K562 (cell line): ENCODE measurements at regions not wholly inside any gene's neighbourhood (a gene's known extent, or its start where the extent isn't known, plus 50 kb on each side); places are given as distances from the start of the nearest gene placed in this dataset.

Source experiments
- ATAC-seq: fragments of 200-7000 bp; cut with Tn5 transposase; 3 replicates; pipeline ENCODE4 v1.9.1; 2020; ENCODE audit warnings: moderate library complexity
- BruUV-seq: library from RNA; stranded (reverse); fragments of 400-500 nt; replicated peaks from 2 replicates; lab custom pipeline; 2021; lab: Mats Ljungman, UMichigan
- CTCF ChIA-PET: fragments of 300-600 bp; formaldehyde crosslinking; extraction: SDS; loops from one replicate; lab custom pipeline; 2021; ENCODE audit warnings: low intra/inter-chr PET ratio; lab: Yijun Ruan, JAX
- POLR2A ChIA-PET: fragments of 300-600, 350-650 bp; sonication (Branson Sonifier 250); formaldehyde crosslinking; extraction: SDS; loops from one replicate; lab custom pipeline; 2021; ENCODE audit warnings: antibody characterized with exemption, inconsistent platforms; lab: Yijun Ruan, JAX
- DNase-seq, 4 experiments: peaks; one replicate each; pipeline versions ENCODE4 v3.0.0 to v3.0.0-alpha.2; 2011 to 2018; ENCODE audit warnings: low spot score in 3 of 4, mixed read lengths in 3 of 4; ENCODE audit errors: extremely low read depth in 1 of 4
- FAIRE-seq: peaks from 2 replicates; lab custom pipeline; 2011; peaks lifted over from hg19 to GRCh38; lab: Jason Lieb, UNC
- H2AFZ ChIP-seq: 2 replicates; pipeline ENCODE4 v1.6.0; 2011; ENCODE audit warnings: low read depth, low read length, control low read depth, inconsistent platforms
- H3K27ac ChIP-seq: fragments of 200-600 bp; 3 replicates; pipeline ENCODE4 v1.8.0; 2011; ENCODE audit warnings: low read depth, mild to moderate bottlenecking, control low read depth, inconsistent platforms, low read length, moderate library complexity, mixed read lengths; ENCODE audit errors: extremely low read depth
- H3K27me3 ChIP-seq, 2 experiments: fragments of 300-600 bp in 1 of 2; 2 replicates in 1 of 2; 3 replicates in 1 of 2; pipeline versions ENCODE4 v1.6.0 to v1.8.0; 2011; ENCODE audit warnings: inconsistent platforms in 2 of 2, low read length in 2 of 2, mild to moderate bottlenecking in 1 of 2, mixed read lengths in 1 of 2, moderate library complexity in 1 of 2; ENCODE audit not compliant: control insufficient read depth in 2 of 2, insufficient read depth in 2 of 2
- H3K36me3 ChIP-seq: fragments of 300-600 bp; 3 replicates; pipeline ENCODE4 v1.8.0; 2011; ENCODE audit warnings: mild to moderate bottlenecking, low read length, inconsistent platforms; ENCODE audit not compliant: control insufficient read depth, insufficient read depth
- H3K4me1 ChIP-seq, 2 experiments: fragments of 200-600 bp in 1 of 2; replicated peaks in 1 of 2; 2 replicates in 1 of 2; 3 replicates in 1 of 2; pipeline versions ENCODE4 v1.5.1 to v1.8.0; 2011; ENCODE audit warnings: inconsistent platforms in 2 of 2, low read length in 2 of 2, mild to moderate bottlenecking in 1 of 2, mixed read lengths in 1 of 2, moderate library complexity in 1 of 2; ENCODE audit not compliant: control insufficient read depth in 2 of 2, insufficient read depth in 2 of 2
- H3K4me2 ChIP-seq: 2 replicates; pipeline ENCODE4 v1.6.1; 2011; ENCODE audit warnings: low read length, control low read depth, inconsistent platforms, mixed read lengths; ENCODE audit not compliant: insufficient read depth
- H3K4me3 ChIP-seq: fragments of 200-600 bp; sonication (generic), shearing (Covaris generic); 2 replicates; pipeline ENCODE4 v1.5.1; 2016; ENCODE audit warnings: control low read depth, inconsistent platforms
- H3K79me2 ChIP-seq: fragments of 200-600 bp; 3 replicates; pipeline ENCODE4 v1.8.0; 2011; ENCODE audit warnings: low read length, inconsistent platforms; ENCODE audit not compliant: control insufficient read depth, insufficient read depth
- H3K9ac ChIP-seq, 2 experiments: 2 replicates each; pipeline versions ENCODE4 v1.6.0 to v1.6.1; 2011; ENCODE audit warnings: low read depth in 2 of 2, low read length in 2 of 2, control low read depth in 1 of 2, inconsistent platforms in 1 of 2, mild to moderate bottlenecking in 1 of 2, mixed read lengths in 1 of 2; ENCODE audit not compliant: insufficient read depth in 1 of 2
- H3K9me1 ChIP-seq: one replicate; pipeline ENCODE4 v1.6.0; 2011; ENCODE audit warnings: inconsistent platforms, mild to moderate bottlenecking, low read length, moderate library complexity; ENCODE audit not compliant: control insufficient read depth, insufficient read depth
- H3K9me3 ChIP-seq: replicated peaks from 2 replicates; pipeline ENCODE4 v1.5.1; 2011; ENCODE audit warnings: low read depth, low read length, inconsistent platforms; ENCODE audit not compliant: control insufficient read depth, insufficient read depth
- H4K20me1 ChIP-seq: replicated peaks from 2 replicates; pipeline ENCODE4 v1.6.1; 2011; ENCODE audit warnings: low read length, inconsistent platforms, mixed read lengths; ENCODE audit not compliant: control insufficient read depth, insufficient read depth
- ARHGAP35 ChIP-seq: fragments of 450-650 bp; IDR thresholded peaks from 2 replicates; pipeline ENCODE4 v1.6.1; 2018; ENCODE audit not compliant: partially characterized antibody
- ATF7 ChIP-seq: fragments of 450-650 bp; IDR thresholded peaks from 2 replicates; pipeline ENCODE4 v1.7.1; 2014; ENCODE audit warnings: mild to moderate bottlenecking, moderate library complexity
- CREM ChIP-seq: IDR thresholded peaks from 2 replicates; pipeline ENCODE4 v1.6.1; 2014; ENCODE audit warnings: antibody characterized with exemption, low read depth
- DACH1 ChIP-seq: fragments of 450-650 bp; IDR thresholded peaks from 2 replicates; pipeline ENCODE4 v1.6.1; 2018; ENCODE audit not compliant: partially characterized antibody
- KLF10 ChIP-seq: fragments of 250-450 bp; sonication (Bioruptor Pico); IDR thresholded peaks from 2 replicates; pipeline ENCODE4 v1.6.1; 2021; ENCODE audit warnings: matching md5 sums
- MAZ ChIP-seq, 2 experiments: fragments of 450-650 bp in 1 of 2; sonication (generic) in 1 of 2; formaldehyde crosslinking; IDR thresholded peaks in 1 of 2; conservative IDR thresholded peaks in 1 of 2; 2 replicates each; pipeline versions ENCODE4 v1.4.0 to v1.5.0; 2020; ENCODE audit warnings: mild to moderate bottlenecking in 1 of 2, missing genetic modification reagents in 1 of 2
- MCM5 ChIP-seq: fragments of 450-650 bp; IDR thresholded peaks from 2 replicates; pipeline ENCODE4 v1.6.1; 2016; ENCODE audit warnings: low read depth
- NFRKB ChIP-seq: fragments of 450-650 bp; IDR thresholded peaks from 2 replicates; pipeline ENCODE4 v1.6.1; 2016; ENCODE audit warnings: low read depth
- TOE1 ChIP-seq, 2 experiments: fragments of 450-650 bp in 1 of 2; sonication (generic) in 1 of 2; formaldehyde crosslinking in 1 of 2; IDR thresholded peaks; 2 replicates each; pipeline versions ENCODE4 v1.7.1 to v1.8.0; 2016 to 2022; ENCODE audit warnings: borderline replicate concordance in 2 of 2, mild to moderate bottlenecking in 2 of 2, antibody characterized with exemption in 1 of 2, inconsistent platforms in 1 of 2, low read depth in 1 of 2, missing genetic modification reagents in 1 of 2, moderate library complexity in 1 of 2
- WGBS: fragments of 100-300 bp; shearing (Covaris generic); methylation state at CpG from one replicate; pipeline ENCODE4 v1.1.6; 2016; ENCODE audit warnings: low coverage, mixed read lengths; ENCODE audit not compliant: insufficient coverage; ENCODE audit errors: missing lambda C conversion rate; 5-methylcytosine and 5-hydroxymethylcytosine counted together
- in situ Hi-C: fragments of 300-500 bp; cut with MboI; formaldehyde crosslinking; loops from 4 replicates; pipeline ENCODE4 v1.15.0; 2018; ENCODE audit warnings: inconsistent platforms, mixed read lengths
- intact Hi-C: fragments of 100-400 bp; cut with micrococcal nuclease; formaldehyde crosslinking; loops from 2 replicates; pipeline ENCODE4 v1.14.2; 2022
- TF ChIP-seq, protein P1 (sequence below): fragments of 450-650 bp; IDR thresholded peaks from 2 replicates; pipeline ENCODE4 v1.7.0; 2016; ENCODE audit warnings: borderline replicate concordance
- TF ChIP-seq, protein P2 (sequence below): fragments of 200-800 bp; sonication (Bioruptor generic); IDR thresholded peaks from 2 replicates; pipeline ENCODE4 v1.6.1; 2017; ENCODE audit warnings: missing genetic modification characterization, missing compliant biosample characterization
- TF ChIP-seq, protein P3 (sequence below): IDR thresholded peaks from 3 replicates; pipeline ENCODE4 v1.6.1; 2011; ENCODE audit warnings: borderline replicate concordance, mild to moderate bottlenecking, moderate library complexity; ENCODE audit not compliant: insufficient read length; ENCODE audit errors: extremely low read depth

DNA sequence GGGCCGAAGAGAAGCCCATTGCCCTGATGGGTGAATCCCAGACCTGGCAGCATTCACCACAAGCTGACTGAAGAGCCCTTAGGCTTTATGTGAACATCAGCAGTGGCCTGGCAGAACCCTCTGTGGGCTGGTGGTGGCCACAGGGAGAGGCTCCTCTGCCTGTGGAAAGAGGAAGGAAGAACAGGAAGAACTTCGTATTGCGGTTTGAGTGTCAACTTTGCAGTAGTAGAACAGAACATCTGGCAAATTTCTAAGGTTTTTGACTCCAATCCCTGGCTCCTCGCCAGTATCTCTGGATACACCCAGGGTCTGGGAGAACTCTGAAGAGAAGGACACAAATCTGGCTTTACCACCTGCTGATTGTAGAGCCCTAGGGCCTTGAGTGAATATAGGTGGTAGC, 356.4 kb upstream of the GRAMD2B start:
- 0% methylated on average over 4 of the region's 4 CpGs for WGBS
- BruUV-seq, result no TSS peak
- H3K9ac ChIP-seq, result no peak overlapping the region

DNA sequence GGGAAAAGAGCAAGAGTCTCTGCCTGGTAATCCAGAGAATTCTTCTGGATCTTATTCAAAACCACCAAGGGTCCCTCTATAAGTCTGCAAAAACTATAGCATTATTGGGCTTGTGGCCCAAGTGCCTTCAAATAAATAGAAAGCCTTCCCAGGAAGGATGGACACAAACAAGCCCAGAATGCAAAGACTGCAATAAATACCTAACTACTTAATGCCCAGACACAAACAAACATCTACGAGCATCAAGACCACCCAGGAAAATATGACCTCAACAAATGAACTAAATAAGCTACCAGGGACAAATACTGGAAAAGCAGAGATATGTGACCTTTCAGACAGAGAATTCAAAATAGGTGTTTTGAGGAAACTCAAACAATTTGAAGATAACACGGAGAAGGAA, 355.8 kb upstream of the GRAMD2B start:
- DNase-seq (no peak), FAIRE-seq (no peak), ATAC-seq (no peak)
- 3% methylated on average over 2 of the region's 2 CpGs for WGBS
- no peak overlapping the region for H3K4me2 ChIP-seq
- H3K27me3 ChIP-seq, result no peaks in the 10 kb centered on the region
- 0 out of 2 replicates have a peak, but pooled peaks cover 2% of the 10 kb centered on the region for H3K9me3 ChIP-seq
- intact Hi-C loops (no loop called here), in situ Hi-C loops (no loop called here)
- H3K4me3 ChIP-seq, result no peak overlapping the region
- no peaks in the 10 kb centered on the region for H3K9me1 ChIP-seq
- no TSS peak for BruUV-seq
- no peaks in the 10 kb centered on the region for H3K36me3 ChIP-seq
- no peaks in the 10 kb centered on the region for H4K20me1 ChIP-seq
- no peaks in the 10 kb centered on the region for H3K79me2 ChIP-seq
- H3K9ac ChIP-seq, result no peak overlapping the region
- POLR2A ChIA-PET, result no interaction called here
- no peak overlapping the region for H2AFZ ChIP-seq
- no peaks in the 10 kb centered on the region for H3K4me1 ChIP-seq
- CTCF ChIA-PET, result no interaction called here
- no peak overlapping the region for H3K27ac ChIP-seq
- TF ChIP-seq NFRKB (no peak), MCM5 (no peak), CREM (no peak), DACH1 (no peak), TOE1 (IDR thresholded peaks at IDR 0.05; ENCODE audit: borderline replicate concordance) (no peak), TOE1 (CRISPR knock-in tag; IDR thresholded peaks at IDR 0.05; ENCODE audit: borderline replicate concordance, low read depth) (no peak)
- TF ChIP-seq, protein P1, sequence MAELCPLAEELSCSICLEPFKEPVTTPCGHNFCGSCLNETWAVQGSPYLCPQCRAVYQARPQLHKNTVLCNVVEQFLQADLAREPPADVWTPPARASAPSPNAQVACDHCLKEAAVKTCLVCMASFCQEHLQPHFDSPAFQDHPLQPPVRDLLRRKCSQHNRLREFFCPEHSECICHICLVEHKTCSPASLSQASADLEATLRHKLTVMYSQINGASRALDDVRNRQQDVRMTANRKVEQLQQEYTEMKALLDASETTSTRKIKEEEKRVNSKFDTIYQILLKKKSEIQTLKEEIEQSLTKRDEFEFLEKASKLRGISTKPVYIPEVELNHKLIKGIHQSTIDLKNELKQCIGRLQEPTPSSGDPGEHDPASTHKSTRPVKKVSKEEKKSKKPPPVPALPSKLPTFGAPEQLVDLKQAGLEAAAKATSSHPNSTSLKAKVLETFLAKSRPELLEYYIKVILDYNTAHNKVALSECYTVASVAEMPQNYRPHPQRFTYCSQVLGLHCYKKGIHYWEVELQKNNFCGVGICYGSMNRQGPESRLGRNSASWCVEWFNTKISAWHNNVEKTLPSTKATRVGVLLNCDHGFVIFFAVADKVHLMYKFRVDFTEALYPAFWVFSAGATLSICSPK, result no peak
- TF ChIP-seq, protein P2, sequence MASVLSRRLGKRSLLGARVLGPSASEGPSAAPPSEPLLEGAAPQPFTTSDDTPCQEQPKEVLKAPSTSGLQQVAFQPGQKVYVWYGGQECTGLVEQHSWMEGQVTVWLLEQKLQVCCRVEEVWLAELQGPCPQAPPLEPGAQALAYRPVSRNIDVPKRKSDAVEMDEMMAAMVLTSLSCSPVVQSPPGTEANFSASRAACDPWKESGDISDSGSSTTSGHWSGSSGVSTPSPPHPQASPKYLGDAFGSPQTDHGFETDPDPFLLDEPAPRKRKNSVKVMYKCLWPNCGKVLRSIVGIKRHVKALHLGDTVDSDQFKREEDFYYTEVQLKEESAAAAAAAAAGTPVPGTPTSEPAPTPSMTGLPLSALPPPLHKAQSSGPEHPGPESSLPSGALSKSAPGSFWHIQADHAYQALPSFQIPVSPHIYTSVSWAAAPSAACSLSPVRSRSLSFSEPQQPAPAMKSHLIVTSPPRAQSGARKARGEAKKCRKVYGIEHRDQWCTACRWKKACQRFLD, result no peak
- TF ChIP-seq, protein P3, sequence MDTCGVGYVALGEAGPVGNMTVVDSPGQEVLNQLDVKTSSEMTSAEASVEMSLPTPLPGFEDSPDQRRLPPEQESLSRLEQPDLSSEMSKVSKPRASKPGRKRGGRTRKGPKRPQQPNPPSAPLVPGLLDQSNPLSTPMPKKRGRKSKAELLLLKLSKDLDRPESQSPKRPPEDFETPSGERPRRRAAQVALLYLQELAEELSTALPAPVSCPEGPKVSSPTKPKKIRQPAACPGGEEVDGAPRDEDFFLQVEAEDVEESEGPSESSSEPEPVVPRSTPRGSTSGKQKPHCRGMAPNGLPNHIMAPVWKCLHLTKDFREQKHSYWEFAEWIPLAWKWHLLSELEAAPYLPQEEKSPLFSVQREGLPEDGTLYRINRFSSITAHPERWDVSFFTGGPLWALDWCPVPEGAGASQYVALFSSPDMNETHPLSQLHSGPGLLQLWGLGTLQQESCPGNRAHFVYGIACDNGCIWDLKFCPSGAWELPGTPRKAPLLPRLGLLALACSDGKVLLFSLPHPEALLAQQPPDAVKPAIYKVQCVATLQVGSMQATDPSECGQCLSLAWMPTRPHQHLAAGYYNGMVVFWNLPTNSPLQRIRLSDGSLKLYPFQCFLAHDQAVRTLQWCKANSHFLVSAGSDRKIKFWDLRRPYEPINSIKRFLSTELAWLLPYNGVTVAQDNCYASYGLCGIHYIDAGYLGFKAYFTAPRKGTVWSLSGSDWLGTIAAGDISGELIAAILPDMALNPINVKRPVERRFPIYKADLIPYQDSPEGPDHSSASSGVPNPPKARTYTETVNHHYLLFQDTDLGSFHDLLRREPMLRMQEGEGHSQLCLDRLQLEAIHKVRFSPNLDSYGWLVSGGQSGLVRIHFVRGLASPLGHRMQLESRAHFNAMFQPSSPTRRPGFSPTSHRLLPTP, result no peak

More for the DNA sequence above, 356.4 kb upstream of the GRAMD2B start:
- H3K4me2 ChIP-seq, result no peak overlapping the region
- H3K27ac ChIP-seq, result no peak overlapping the region
- no peak for FAIRE-seq
- H3K9me3 ChIP-seq, result 0 out of 2 replicates have a peak, but pooled peaks cover 2% of the 10 kb centered on the region
- H3K79me2 ChIP-seq, result no peaks in the 10 kb centered on the region
- no peaks in the 10 kb centered on the region for H3K4me1 ChIP-seq
- in situ Hi-C loops (no loop called here), intact Hi-C loops (no loop called here)
- TF ChIP-seq KLF10 (no peak), ATF7 (no peak), MAZ (CRISPR knock-in tag; conservative IDR thresholded peaks at IDR 0.05 in 1 of 2, IDR thresholded peaks at IDR 0.05 in 1 of 2) (no peak), ARHGAP35 (no peak)
- ChIA-PET POLR2A (no interaction called here), CTCF (no interaction called here)
- no peaks in the 10 kb centered on the region for H3K27me3 ChIP-seq
- no peaks in the 10 kb centered on the region for H3K36me3 ChIP-seq
- ATAC-seq, result no peak
- no peaks in the 10 kb centered on the region for H4K20me1 ChIP-seq
- DNase-seq, result no peak
- no peak overlapping the region for H2AFZ ChIP-seq
- H3K4me3 ChIP-seq, result no peak overlapping the region
- H3K9me1 ChIP-seq, result no peaks in the 10 kb centered on the region
